Right ventricle myocardium superior (tissue), 1 donor: ENCODE measurements at regions not wholly inside any gene's neighbourhood (a gene's known extent, or its start where the extent isn't known, plus 50 kb on each side); places are given as distances from the start of the nearest gene placed in this dataset.
"Not testable (repeated sequence)": the region's sequence is repeated elsewhere in the genome, so short reads cannot be mapped to it uniquely, and the experiment has no call there.

Experiments
- ATAC-seq: fragments of 200-7000 bp; cut with Tn5 transposase; one replicate; pipeline ENCODE4 v1.9.1; 2020; ENCODE audit warnings: mild to moderate bottlenecking; ENCODE audit not compliant: poor library complexity
- DNase-seq: peaks from one replicate; pipeline ENCODE4 v3.0.0-alpha.2; 2020
- intact Hi-C: fragments of 100-400 bp; cut with DNase I; formaldehyde crosslinking; loops from one replicate; pipeline ENCODE4 v1.11.2; 2022
- donor health status: DM: no; HTN: yes; CAD: no; lungs with severe emphysema.

DNA sequence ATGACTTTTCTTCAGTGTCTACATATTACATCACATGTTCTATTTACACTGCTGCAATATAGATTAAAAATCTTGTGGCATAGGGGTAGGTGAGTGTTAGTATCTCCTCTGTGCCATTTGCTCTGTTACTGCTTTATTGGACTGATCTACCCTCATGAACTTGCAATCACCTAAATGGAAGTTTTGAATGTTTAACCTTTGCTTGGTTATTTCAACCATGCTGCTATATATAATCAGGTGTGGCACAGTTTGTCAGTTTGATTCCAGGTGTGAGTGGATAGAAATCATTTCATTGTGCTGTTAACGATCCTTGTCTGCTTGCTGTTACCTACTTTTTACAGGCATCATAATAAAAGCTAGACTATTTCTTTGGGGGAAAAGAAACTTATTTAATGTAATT is 157.1 kb upstream of the APOOL start:
- ATAC-seq, DNase-seq, intact Hi-C loops: not testable (repeated sequence)

DNA sequence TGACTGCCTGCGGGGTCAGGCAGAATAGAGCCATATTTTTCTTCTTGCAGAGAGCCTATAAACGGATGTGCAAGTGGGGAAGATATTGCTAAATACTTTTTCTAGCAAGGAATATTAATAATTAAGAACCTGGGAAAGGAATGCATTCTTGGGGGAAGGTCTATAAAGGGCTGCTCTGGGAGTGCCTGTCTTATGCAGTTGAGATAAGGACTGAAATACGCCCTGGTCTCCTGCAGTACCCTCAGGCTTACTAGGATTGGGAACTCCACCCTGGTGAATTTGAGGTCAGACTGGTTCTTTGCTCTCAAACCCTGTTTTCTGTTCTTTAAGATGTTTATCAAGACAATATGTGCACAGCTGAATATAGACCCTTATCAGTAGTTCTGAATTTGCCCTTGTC is 152.5 kb upstream of the APOOL start:
- intact Hi-C loops, ATAC-seq, DNase-seq: not testable (repeated sequence)

DNA sequence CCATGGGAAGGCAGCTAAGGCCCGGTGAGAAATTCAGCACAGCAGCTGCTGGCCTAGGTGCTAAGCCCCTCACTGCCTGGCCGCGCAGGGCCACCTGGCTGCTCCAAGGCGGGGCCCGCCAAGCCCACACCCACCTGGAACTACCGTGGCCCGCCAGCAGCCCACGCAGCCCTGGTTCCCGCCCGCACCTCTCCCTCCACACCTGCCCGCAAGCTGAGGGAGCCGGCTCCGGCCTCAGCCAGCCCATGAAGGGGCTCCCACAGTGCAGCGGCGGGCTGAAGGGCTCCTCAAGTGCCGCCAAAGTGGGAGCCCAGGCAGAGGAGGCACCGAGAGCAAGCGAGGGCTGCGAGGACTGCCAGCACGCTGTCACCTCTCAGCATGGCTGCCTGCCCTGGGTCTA is 146.9 kb upstream of the APOOL start:
- ATAC-seq, DNase-seq, intact Hi-C loops: not testable (repeated sequence)

DNA sequence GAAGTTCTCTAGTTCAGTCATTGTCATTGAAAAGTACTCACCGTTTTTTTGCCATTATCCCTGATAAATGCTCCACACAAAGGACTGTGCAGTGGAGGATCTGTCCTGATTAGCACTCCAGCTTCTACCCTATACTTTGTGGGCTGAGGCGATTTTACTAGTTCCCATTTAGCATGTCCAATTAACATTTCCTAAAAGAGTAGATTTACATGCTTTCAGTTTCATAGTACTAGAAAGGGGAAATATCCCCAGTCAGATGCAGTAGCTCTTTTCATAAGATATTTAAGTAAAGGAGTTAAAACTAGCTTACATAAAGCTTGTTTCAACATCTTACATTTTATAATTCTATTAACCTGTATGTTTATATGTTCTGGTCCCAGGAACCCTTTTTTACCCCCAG is 144.9 kb upstream of the APOOL start:
- ATAC-seq, DNase-seq, intact Hi-C loops: not testable (repeated sequence)

DNA sequence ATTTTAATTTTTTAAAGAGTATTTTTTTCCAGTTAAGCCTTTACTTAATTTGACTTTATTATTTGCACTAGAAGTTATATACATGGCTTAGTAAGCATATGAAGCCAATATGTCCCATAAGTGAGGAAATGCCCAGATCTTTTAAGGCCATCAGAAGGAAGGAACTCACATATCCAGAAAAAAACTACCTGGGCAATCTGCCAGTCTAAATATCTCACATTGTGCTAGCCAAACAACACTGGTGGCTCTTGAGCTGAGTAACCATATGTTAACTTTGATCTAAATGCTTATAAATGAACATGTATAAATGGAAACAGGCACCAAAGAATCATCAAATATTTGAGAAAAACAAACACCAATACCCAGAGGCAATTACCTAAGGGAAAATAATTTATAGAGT is 138.6 kb upstream of the APOOL start:
- intact Hi-C loops, result no loop called here
- DNase-seq, result no peak
- no peak for ATAC-seq

DNA sequence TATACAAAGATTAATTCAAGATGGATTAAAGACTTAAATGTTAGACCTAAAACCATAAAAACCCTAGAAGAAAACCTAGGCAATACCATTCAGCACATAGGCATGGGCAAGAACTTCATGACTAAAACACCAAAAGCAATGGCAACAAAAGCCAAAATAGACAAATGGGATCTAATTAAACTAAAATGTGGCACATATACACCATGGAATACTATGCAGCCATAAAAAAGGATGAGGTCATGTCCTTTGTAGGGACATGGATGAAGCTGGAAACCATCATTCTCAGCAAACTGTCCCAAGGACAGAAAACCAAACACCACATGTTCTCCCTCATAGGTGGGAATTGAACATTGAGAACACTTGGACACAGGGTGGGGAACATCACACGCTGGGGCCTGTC is 133.4 kb upstream of the APOOL start:
- intact Hi-C loops, ATAC-seq, DNase-seq: not testable (repeated sequence)

DNA sequence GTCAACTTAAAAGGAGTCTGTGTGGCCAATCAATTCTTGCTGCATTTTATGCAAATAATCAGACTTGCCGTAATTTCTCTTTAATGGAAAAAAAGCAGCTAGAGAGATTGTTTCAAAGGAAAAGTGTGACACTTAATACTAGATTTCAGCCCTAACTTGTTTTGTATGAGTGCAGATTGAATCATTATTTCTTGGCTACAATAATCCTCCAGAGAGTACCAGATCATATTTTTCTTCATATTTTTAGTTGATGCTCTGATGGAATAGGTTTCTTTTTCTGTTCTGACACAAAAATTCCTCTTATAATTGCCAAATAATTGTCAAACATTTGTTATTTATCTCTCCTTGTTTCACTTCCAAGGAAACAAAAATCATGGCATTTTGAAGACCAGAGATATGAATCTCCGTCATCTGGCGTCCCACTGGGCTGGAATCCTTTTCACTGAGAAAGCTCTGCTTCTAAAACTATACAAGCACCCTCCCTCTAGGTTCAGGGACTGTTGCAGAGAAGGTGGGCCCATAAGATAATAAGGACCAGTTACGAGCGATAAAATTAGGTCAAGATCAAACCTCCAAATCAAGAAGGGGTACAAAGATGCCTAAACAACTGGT is 131.4 kb upstream of the APOOL start:
- ATAC-seq, DNase-seq, intact Hi-C loops: not testable (repeated sequence)

DNA sequence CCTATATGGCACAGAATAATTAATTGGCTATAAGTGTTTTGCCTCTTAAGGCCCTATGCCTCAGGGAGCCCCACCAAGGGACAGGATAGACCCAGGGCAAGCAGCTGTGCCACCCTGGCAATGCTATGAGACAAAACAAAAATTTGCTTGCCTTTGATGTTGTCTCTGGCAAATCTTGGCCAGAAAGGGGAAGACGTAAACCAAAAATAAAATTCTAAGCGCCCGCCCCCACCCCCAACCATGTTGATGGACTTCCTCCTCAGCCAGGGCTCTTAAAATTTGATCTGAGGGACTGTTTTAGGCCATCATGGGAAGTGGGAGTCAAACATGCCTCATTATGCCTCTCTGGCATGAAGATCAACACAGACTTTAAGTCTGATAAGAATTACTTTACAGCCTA is 130.5 kb upstream of the APOOL start:
- ATAC-seq (no peak), DNase-seq (no peak)
- intact Hi-C loops, result no loop called here

DNA sequence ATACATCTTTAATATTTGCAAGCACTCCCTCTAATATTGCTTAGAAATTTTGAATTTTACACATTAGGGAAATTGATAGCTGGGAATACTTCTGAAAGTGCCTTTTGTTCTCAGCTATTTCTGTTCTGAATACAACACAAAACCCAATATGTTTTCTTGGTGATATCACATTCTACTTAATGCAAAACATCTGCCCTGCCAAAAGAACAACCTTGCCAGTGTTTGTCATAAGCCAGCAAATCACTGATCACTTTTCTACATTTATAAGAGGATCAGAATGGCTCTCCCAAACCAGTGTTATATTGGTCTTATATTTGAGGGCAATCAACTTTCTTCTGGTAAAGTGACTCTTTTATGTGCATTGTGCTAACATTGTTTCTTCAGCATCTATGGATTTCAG is 126.8 kb upstream of the APOOL start:
- no peak for DNase-seq
- no peak for ATAC-seq
- intact Hi-C loops, result no loop called here

DNA sequence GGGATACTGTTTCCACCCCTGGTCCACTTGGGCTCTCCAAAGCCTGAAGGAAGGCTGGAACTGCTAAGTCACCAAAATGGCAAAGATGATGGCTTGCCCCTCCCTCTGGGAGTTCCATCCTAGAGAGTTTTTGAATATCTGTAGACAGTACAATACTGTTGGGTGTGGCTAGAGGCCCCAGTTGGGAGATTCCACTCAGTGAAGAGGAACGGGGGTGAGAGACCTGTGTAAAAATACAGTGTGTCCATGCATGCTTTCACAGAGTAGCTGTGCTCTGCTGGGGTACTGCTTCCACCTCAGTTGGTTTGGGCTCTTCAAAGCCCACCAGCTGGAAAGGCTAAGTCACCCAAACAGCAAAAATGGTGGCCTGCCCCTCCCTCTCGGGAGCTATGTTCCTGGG is 109.8 kb upstream of the APOOL start:
- no peak for DNase-seq
- intact Hi-C loops, result no loop called here
- no peak for ATAC-seq

DNA sequence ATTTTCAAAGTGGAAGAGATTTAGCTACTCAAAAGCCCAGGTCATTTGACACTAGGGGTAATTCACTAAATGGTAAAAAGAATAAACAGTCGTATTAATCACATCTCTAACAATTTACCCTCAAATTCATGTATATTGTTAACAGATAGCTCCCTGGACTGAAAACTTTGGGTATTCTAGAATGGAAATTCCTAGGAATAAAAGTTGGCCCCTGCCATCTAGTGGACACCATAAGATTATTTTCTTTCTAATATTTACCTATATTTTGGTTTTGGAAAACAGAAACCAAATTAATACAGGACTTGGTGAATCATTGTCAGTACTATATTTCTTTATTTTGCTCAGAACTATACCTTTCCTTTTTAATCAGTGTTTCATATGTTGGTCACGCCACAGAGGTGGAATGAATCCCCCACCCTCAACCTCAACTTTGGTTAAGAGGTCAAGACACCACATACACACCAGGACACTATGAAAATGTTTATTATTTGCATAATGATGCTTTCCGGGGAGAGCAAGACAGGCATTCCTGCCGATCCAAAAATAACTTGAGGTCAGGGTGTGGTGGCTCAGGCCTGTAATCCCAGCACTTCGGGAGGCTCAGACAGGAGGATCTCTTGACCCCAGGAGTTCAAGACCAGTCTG is 96.2 kb upstream of the APOOL start:
- no peak for ATAC-seq
- intact Hi-C loops, result loop anchor here (10.0 kb wide), 1 partner anchor 173 kb away; no protein-coding TSS in a partner anchor

DNA sequence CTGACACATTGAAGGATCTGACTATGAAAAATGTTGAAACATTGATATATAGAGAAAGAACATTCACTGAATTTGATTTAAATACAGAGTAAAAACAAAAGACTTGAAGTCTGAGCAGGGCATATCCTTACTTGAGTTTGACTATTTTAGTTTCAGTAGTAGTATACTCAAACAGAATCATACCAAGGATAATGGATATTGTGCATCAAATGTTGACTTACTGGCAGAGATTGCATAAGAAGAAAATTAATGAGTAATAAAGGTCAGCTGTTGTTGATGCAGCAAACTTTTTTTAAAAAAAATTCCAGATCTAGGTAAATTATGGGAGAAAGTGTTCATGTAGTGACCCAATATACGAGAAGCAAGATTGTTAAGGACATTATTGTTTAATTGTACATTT is 94.5 kb upstream of the APOOL start:
- intact Hi-C loops, result loop anchor here (10.0 kb wide), 1 partner anchor 174 kb away; no protein-coding TSS in a partner anchor
- no peak for DNase-seq
- no peak for ATAC-seq

More for the DNA sequence above, 96.2 kb upstream of the APOOL start:
- no peak for DNase-seq

DNA sequence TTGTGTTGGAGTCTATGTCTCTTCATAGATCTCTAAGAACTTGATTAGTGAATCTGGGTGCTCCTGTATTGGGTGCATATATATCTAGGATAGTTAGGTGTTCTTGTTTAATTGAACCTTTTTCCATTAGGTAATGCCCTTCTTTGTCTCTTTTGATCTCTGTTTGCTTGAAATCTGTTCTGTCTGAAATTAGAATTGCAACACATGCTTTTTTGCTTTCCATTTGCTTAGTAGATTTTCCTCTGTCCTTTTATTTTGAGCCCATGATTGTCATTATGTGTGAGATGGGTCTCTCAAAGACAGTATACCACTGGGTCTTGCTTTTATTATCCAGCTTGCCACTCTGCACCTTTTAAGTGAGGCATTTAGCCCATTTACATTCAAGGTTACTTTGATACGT is 79.1 kb upstream of the APOOL start:
- intact Hi-C loops, result no loop called here
- no peak for ATAC-seq
- DNase-seq, result no peak

DNA sequence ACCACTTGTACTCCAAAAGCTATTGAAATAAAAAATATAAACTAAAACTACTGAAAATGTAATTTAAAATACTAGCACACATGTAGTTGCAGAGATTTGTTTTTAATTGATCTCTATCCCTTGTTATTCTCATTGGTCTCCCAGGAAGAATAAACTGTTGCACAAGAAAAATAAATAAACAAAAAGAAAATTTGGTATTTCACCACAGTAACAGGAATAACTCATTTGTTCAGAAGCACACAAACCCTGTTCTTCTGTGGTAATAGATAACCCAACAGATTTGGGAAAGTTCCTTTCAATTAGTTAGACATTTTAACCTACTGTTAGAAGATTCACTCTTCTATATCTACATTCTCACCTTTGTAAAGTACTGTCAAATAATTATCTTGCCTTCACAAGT is 70.9 kb upstream of the APOOL start:
- intact Hi-C loops, result no loop called here
- no peak for ATAC-seq
- DNase-seq, result no peak

DNA sequence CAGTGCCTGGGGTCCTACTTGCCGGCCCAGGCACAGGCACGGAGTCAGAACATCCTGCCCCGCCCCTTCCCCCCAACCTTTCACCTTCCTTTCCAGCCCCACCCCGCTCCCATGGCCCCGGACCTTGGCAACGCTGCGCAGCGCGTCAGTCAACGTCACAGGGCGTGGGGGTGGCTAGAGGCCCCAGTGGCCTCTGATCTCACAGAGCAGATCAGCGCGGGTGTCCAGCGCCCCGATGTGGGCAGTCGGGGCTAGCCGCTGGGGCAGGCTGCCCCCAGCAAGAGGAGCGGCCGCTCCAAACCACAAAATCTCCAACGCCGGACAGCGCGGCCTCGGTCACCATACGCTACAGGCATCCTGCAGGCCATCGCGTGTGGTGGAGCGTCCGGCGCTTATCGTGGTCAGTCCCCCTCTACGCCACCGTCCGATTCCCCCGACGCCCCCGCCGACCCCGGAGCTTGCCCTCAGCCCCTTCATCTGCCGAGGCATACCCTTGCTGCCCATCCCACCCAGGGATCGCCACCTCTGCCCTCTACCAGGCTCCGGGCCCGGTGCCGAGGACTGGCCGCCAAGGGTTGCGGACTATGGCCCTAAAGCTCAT is 69.6 kb upstream of the APOOL start:
- DNase-seq (no peak), ATAC-seq (no peak)
- intact Hi-C loops, result no loop called here
